HCT116 (cell line): ENCODE measurements at regions not wholly inside any gene's neighbourhood (a gene's known extent, or its start where the extent isn't known, plus 50 kb on each side); places are given as distances from the start of the nearest gene placed in this dataset.

Experiments used
- ATAC-seq: fragments of 200-7000 bp; cut with Tn5 transposase; 2 replicates; pipeline ENCODE4 v1.9.1; 2020; ENCODE audit warnings: mild to moderate bottlenecking, moderate library complexity
- BruUV-seq: library from RNA; stranded (reverse); fragments of 400-500 nt; replicated peaks from 2 replicates; lab custom pipeline; 2021; lab: Mats Ljungman, UMichigan
- CTCF ChIA-PET: fragments of 300-600 bp; sonication (Branson Sonifier 250); formaldehyde crosslinking; loops from one replicate; lab custom pipeline; 2021; ENCODE audit warnings: antibody characterized with exemption; lab: Charles Lee
- POLR2A ChIA-PET: fragments of 300-600, 350-600 bp; sonication (Branson Sonifier 250); formaldehyde crosslinking; loops from one replicate; lab custom pipeline; 2021; ENCODE audit warnings: antibody characterized with exemption; lab: Charles Lee
- RAD21 ChIA-PET, 2 experiments: fragments of 300-600 bp; sonication (Branson Sonifier 250); formaldehyde crosslinking; loops; one replicate each; lab custom pipeline; 2023; ENCODE audit warnings: low total read pairs in 2 of 2; ENCODE audit not compliant: uncharacterized antibody in 2 of 2, unreplicated experiment in 2 of 2, low non-redundant PET in 1 of 2; lab: Charles Lee
- DNase-seq: peaks from one replicate; pipeline ENCODE4 v3.0.0-alpha.2; 2010; ENCODE audit warnings: low read depth, low spot score
- H2AFZ ChIP-seq: fragments of 200-600 bp; shearing (Covaris generic), sonication (generic); 2 replicates; pipeline ENCODE4 v1.6.1; 2017; ENCODE audit warnings: low read depth, mixed run types, mixed read lengths, antibody characterized with exemption, low read length; ENCODE audit not compliant: poor library complexity, severe bottlenecking
- H3K27ac ChIP-seq: 2 replicates; pipeline ENCODE4 v1.5.1; 2012; ENCODE audit warnings: low read depth, low read length
- H3K27me3 ChIP-seq: fragments of 200-600 bp; sonication (generic); 2 replicates; pipeline ENCODE4 v1.6.1; 2016; ENCODE audit warnings: mixed run types, low read length, mixed read lengths; ENCODE audit not compliant: insufficient read depth
- H3K36me3 ChIP-seq, 2 experiments: fragments of 200-500 bp in 1 of 2; fragments of 200-600 bp in 1 of 2; sonication (Bioruptor generic) in 1 of 2; sonication (generic) in 1 of 2; 2 replicates each; pipeline versions ENCODE4 v1.5.1 to v1.6.1; 2014 to 2016; ENCODE audit warnings: low read length in 2 of 2, inconsistent platforms in 1 of 2, mixed read lengths in 1 of 2, mixed run types in 1 of 2; ENCODE audit not compliant: insufficient read depth in 2 of 2, control insufficient read depth in 1 of 2
- H3K4me1 ChIP-seq, 2 experiments: fragments of 200-600 bp in 1 of 2; sonication (generic) in 1 of 2; 2 replicates each; pipeline versions ENCODE4 v1.5.1 to v1.6.1; 2012 to 2017; ENCODE audit warnings: low read length in 2 of 2, inconsistent platforms in 1 of 2, mild to moderate bottlenecking in 1 of 2, mixed read lengths in 1 of 2, mixed run types in 1 of 2, moderate library complexity in 1 of 2; ENCODE audit not compliant: insufficient read depth in 2 of 2, control insufficient read depth in 1 of 2
- H3K4me2 ChIP-seq: fragments of 200-600 bp; sonication (generic); 2 replicates; pipeline ENCODE4 v1.6.1; 2017; ENCODE audit warnings: mixed run types, low read length, mixed read lengths
- H3K4me3 ChIP-seq, 2 experiments: fragments of 200-600 bp in 1 of 2; sonication (generic) in 1 of 2; replicated peaks in 1 of 2; 2 replicates each; pipeline ENCODE4 v1.5.1; 2011 to 2016; ENCODE audit warnings: low read length in 2 of 2, control low read depth in 1 of 2, low read depth in 1 of 2, mild to moderate bottlenecking in 1 of 2, mixed read lengths in 1 of 2, mixed run types in 1 of 2
- H3K79me2 ChIP-seq: fragments of 200-600 bp; sonication (generic); 2 replicates; pipeline ENCODE4 v1.6.1; 2017; ENCODE audit warnings: mild to moderate bottlenecking, mixed run types, low read length, moderate library complexity, mixed read lengths; ENCODE audit not compliant: insufficient read depth
- H3K9ac ChIP-seq: fragments of 200-600 bp; sonication (generic); 2 replicates; pipeline ENCODE4 v1.6.1; 2016; ENCODE audit warnings: low read length, mixed read lengths
- H3K9me2 ChIP-seq: fragments of 200-600 bp; sonication (generic), shearing (Covaris generic); 2 replicates; pipeline ENCODE4 v1.6.1; 2017; ENCODE audit warnings: mixed run types, mild to moderate bottlenecking, moderate library complexity; ENCODE audit not compliant: insufficient read depth
- H3K9me3 ChIP-seq, 2 experiments: fragments of 200-500 bp in 1 of 2; fragments of 200-600 bp in 1 of 2; sonication (Bioruptor generic) in 1 of 2; sonication (generic) in 1 of 2; 2 replicates each; pipeline ENCODE4 v1.6.1; 2014 to 2017; ENCODE audit warnings: low read length in 2 of 2, mixed read lengths in 2 of 2, inconsistent platforms in 1 of 2, low read depth in 1 of 2, mild to moderate bottlenecking in 1 of 2, mixed run types in 1 of 2, moderate library complexity in 1 of 2; ENCODE audit not compliant: control insufficient read depth in 1 of 2, insufficient read depth in 1 of 2
- H4K20me1 ChIP-seq: fragments of 200-600 bp; sonication (generic), shearing (Covaris generic); 2 replicates; pipeline ENCODE4 v1.6.1; 2017; ENCODE audit warnings: mixed run types, mild to moderate bottlenecking, moderate library complexity; ENCODE audit not compliant: insufficient read depth
- CEBPB ChIP-seq: IDR thresholded peaks from 2 replicates; pipeline ENCODE4 v1.6.1; 2012; ENCODE audit warnings: low read depth
- EGR1 ChIP-seq: IDR thresholded peaks from 2 replicates; pipeline ENCODE4 v1.6.1; 2012; ENCODE audit warnings: low read depth
- ELF1 ChIP-seq: IDR thresholded peaks from 2 replicates; pipeline ENCODE4 v1.6.1; 2012; ENCODE audit warnings: low read depth, borderline replicate concordance
- EZH2 ChIP-seq: fragments of 200-600 bp; sonication (generic); IDR thresholded peaks from 2 replicates; pipeline ENCODE4 v1.6.1; 2017; ENCODE audit warnings: antibody characterized with exemption, mixed run types
- EZH2phosphoT487 ChIP-seq: fragments of 200-600 bp; IDR thresholded peaks from 2 replicates; pipeline ENCODE4 v1.6.1; 2018; ENCODE audit warnings: antibody characterized with exemption, borderline replicate concordance
- FOSL1 ChIP-seq: IDR thresholded peaks from 2 replicates; pipeline ENCODE4 v1.6.1; 2012; ENCODE audit warnings: low read depth
- MAX ChIP-seq: IDR thresholded peaks from 2 replicates; pipeline ENCODE4 v1.6.1; 2012
- POLR2AphosphoS5 ChIP-seq: IDR thresholded peaks from 2 replicates; pipeline ENCODE4 v1.6.1; 2011; ENCODE audit warnings: mild to moderate bottlenecking, low read depth, low read length, moderate library complexity
- RAD21 ChIP-seq: IDR thresholded peaks from 2 replicates; pipeline ENCODE4 v1.6.1; 2012; ENCODE audit warnings: low read depth, mild to moderate bottlenecking
- SP1 ChIP-seq: IDR thresholded peaks from 2 replicates; pipeline ENCODE4 v1.6.1; 2012; ENCODE audit warnings: low read depth
- SRF ChIP-seq: IDR thresholded peaks from 2 replicates; pipeline ENCODE4 v1.6.1; 2012; ENCODE audit warnings: low read depth
- TCF7L2 ChIP-seq: IDR thresholded peaks from 2 replicates; pipeline ENCODE4 v1.7.0; 2011; ENCODE audit warnings: borderline replicate concordance, inconsistent platforms; ENCODE audit not compliant: insufficient read depth, insufficient read length; ENCODE audit errors: extremely low read depth
- YY1 ChIP-seq: IDR thresholded peaks from 2 replicates; pipeline ENCODE4 v1.6.1; 2011; ENCODE audit warnings: low read length, low read depth, moderate library complexity, mild to moderate bottlenecking; ENCODE audit not compliant: insufficient replicate concordance; ENCODE audit errors: extremely low read depth
- ZBTB33 ChIP-seq: IDR thresholded peaks from 2 replicates; pipeline ENCODE4 v1.6.1; 2011; ENCODE audit warnings: mild to moderate bottlenecking, low read length, moderate library complexity; ENCODE audit not compliant: insufficient replicate concordance; ENCODE audit errors: extremely low read depth
- ZFX ChIP-seq: fragments of 450-650 bp; IDR thresholded peaks from 2 replicates; pipeline ENCODE4 v1.6.1; 2017
- ZNF274 ChIP-seq: fragments of 200-500 bp; sonication (Bioruptor generic); IDR thresholded peaks from 2 replicates; pipeline ENCODE4 v1.6.1; 2014; ENCODE audit warnings: mild to moderate bottlenecking, low read depth, low read length, inconsistent platforms
- intact Hi-C: fragments of 100-400 bp; cut with micrococcal nuclease; formaldehyde crosslinking; loops from 2 replicates; pipeline ENCODE4 v1.10.0; 2022

- no peak overlapping the region for H3K27ac ChIP-seq
- H4K20me1 ChIP-seq: no peaks in the 10 kb centered on the region
- H3K9me3 ChIP-seq: no peaks in the 10 kb centered on the region
- H3K4me1 ChIP-seq: no peaks in the 10 kb centered on the region
- TF ChIP-seq YY1: no peak
- no peak for TF ChIP-seq MAX
- no peak for TF ChIP-seq POLR2AphosphoS5
- TF ChIP-seq RAD21: no peak
- no peak for TF ChIP-seq SRF
- H3K27me3 ChIP-seq: no peaks in the 10 kb centered on the region; the same call in 1 of the 2 replicates
- H3K9me2 ChIP-seq: no peaks in the 10 kb centered on the region
- no peak overlapping the region for H2AFZ ChIP-seq
- no peaks in the 10 kb centered on the region for H3K79me2 ChIP-seq
- no peak overlapping the region for H3K4me3 ChIP-seq
- intact Hi-C loops: no loop called here
- ChIA-PET POLR2A (no interaction called here), RAD21 (no interaction called here), CTCF (no interaction called here)
- no TSS peak for BruUV-seq
- ATAC-seq (no peak), DNase-seq (no peak)
- no peak overlapping the region for H3K9ac ChIP-seq
- H3K4me2 ChIP-seq: no peak overlapping the region
- H3K36me3 ChIP-seq: no peaks in the 10 kb centered on the region
These were observed 100.5 kb upstream of the THSD7B start for GRCh38 chr2:136664713-136665405.

- no peak overlapping the region for H3K4me2 ChIP-seq
- no peak overlapping the region for H3K4me3 ChIP-seq
- no peak overlapping the region for H3K9ac ChIP-seq
- no TSS peak for BruUV-seq
- no peak overlapping the region for H2AFZ ChIP-seq
- no peaks in the 10 kb centered on the region; the same call in 1 of the 2 replicates for H3K27me3 ChIP-seq
- H3K27ac ChIP-seq: no peak overlapping the region
- ChIA-PET POLR2A (no interaction called here), RAD21 (no interaction called here), CTCF (no interaction called here)
- H3K36me3 ChIP-seq: no peaks in the 10 kb centered on the region
- H3K9me2 ChIP-seq: no peaks in the 10 kb centered on the region
- ATAC-seq: no peak
- TF ChIP-seq EZH2 (no peak), FOSL1 (no peak), EGR1 (no peak), ELF1 (no peak), ZFX (no peak), EZH2phosphoT487 (no peak), ZNF274 (no peak), CEBPB (no peak), TCF7L2 (no peak), YY1 (no peak), SP1 (no peak), ZBTB33 (no peak), MAX (no peak)
- no peak for DNase-seq
- no peaks in the 10 kb centered on the region for H3K4me1 ChIP-seq
- H3K79me2 ChIP-seq: no peaks in the 10 kb centered on the region
- intact Hi-C loops: no loop called here
- no peaks in the 10 kb centered on the region for H3K9me3 ChIP-seq
- no peaks in the 10 kb centered on the region for H4K20me1 ChIP-seq
These were observed 107.1 kb upstream of the THSD7B start for GRCh38 chr2:136658201-136658600.
